K562 (cell line): ENCODE measurements at regions not wholly inside any gene's neighbourhood (a gene's known extent, or its start where the extent isn't known, plus 50 kb on each side); places are given as distances from the start of the nearest gene placed in this dataset.

Source experiments
- ATAC-seq: fragments of 200-7000 bp; cut with Tn5 transposase; 3 replicates; pipeline ENCODE4 v1.9.1; 2020; ENCODE audit warnings: moderate library complexity
- BruUV-seq: library from RNA; stranded (reverse); fragments of 400-500 nt; replicated peaks from 2 replicates; lab custom pipeline; 2021; lab: Mats Ljungman, UMichigan
- CTCF ChIA-PET: fragments of 300-600 bp; formaldehyde crosslinking; extraction: SDS; loops from one replicate; lab custom pipeline; 2021; ENCODE audit warnings: low intra/inter-chr PET ratio; lab: Yijun Ruan, JAX
- POLR2A ChIA-PET: fragments of 300-600, 350-650 bp; sonication (Branson Sonifier 250); formaldehyde crosslinking; extraction: SDS; loops from one replicate; lab custom pipeline; 2021; ENCODE audit warnings: antibody characterized with exemption, inconsistent platforms; lab: Yijun Ruan, JAX
- DNase-seq, 4 experiments: peaks; one replicate each; pipeline versions ENCODE4 v3.0.0 to v3.0.0-alpha.2; 2011 to 2018; ENCODE audit warnings: low spot score in 3 of 4, mixed read lengths in 3 of 4; ENCODE audit errors: extremely low read depth in 1 of 4
- FAIRE-seq: peaks from 2 replicates; lab custom pipeline; 2011; peaks lifted over from hg19 to GRCh38; lab: Jason Lieb, UNC
- H2AFZ ChIP-seq: 2 replicates; pipeline ENCODE4 v1.6.0; 2011; ENCODE audit warnings: low read depth, low read length, control low read depth, inconsistent platforms
- H3K27ac ChIP-seq: fragments of 200-600 bp; 3 replicates; pipeline ENCODE4 v1.8.0; 2011; ENCODE audit warnings: low read depth, mild to moderate bottlenecking, control low read depth, inconsistent platforms, low read length, moderate library complexity, mixed read lengths; ENCODE audit errors: extremely low read depth
- H3K27me3 ChIP-seq, 2 experiments: fragments of 300-600 bp in 1 of 2; 2 replicates in 1 of 2; 3 replicates in 1 of 2; pipeline versions ENCODE4 v1.6.0 to v1.8.0; 2011; ENCODE audit warnings: inconsistent platforms in 2 of 2, low read length in 2 of 2, mild to moderate bottlenecking in 1 of 2, mixed read lengths in 1 of 2, moderate library complexity in 1 of 2; ENCODE audit not compliant: control insufficient read depth in 2 of 2, insufficient read depth in 2 of 2
- H3K36me3 ChIP-seq: fragments of 300-600 bp; 3 replicates; pipeline ENCODE4 v1.8.0; 2011; ENCODE audit warnings: mild to moderate bottlenecking, low read length, inconsistent platforms; ENCODE audit not compliant: control insufficient read depth, insufficient read depth
- H3K4me1 ChIP-seq, 2 experiments: fragments of 200-600 bp in 1 of 2; replicated peaks in 1 of 2; 2 replicates in 1 of 2; 3 replicates in 1 of 2; pipeline versions ENCODE4 v1.5.1 to v1.8.0; 2011; ENCODE audit warnings: inconsistent platforms in 2 of 2, low read length in 2 of 2, mild to moderate bottlenecking in 1 of 2, mixed read lengths in 1 of 2, moderate library complexity in 1 of 2; ENCODE audit not compliant: control insufficient read depth in 2 of 2, insufficient read depth in 2 of 2
- H3K4me2 ChIP-seq: 2 replicates; pipeline ENCODE4 v1.6.1; 2011; ENCODE audit warnings: low read length, control low read depth, inconsistent platforms, mixed read lengths; ENCODE audit not compliant: insufficient read depth
- H3K4me3 ChIP-seq: fragments of 200-600 bp; sonication (generic), shearing (Covaris generic); 2 replicates; pipeline ENCODE4 v1.5.1; 2016; ENCODE audit warnings: control low read depth, inconsistent platforms
- H3K79me2 ChIP-seq: fragments of 200-600 bp; 3 replicates; pipeline ENCODE4 v1.8.0; 2011; ENCODE audit warnings: low read length, inconsistent platforms; ENCODE audit not compliant: control insufficient read depth, insufficient read depth
- H3K9ac ChIP-seq, 2 experiments: 2 replicates each; pipeline versions ENCODE4 v1.6.0 to v1.6.1; 2011; ENCODE audit warnings: low read depth in 2 of 2, low read length in 2 of 2, control low read depth in 1 of 2, inconsistent platforms in 1 of 2, mild to moderate bottlenecking in 1 of 2, mixed read lengths in 1 of 2; ENCODE audit not compliant: insufficient read depth in 1 of 2
- H3K9me1 ChIP-seq: one replicate; pipeline ENCODE4 v1.6.0; 2011; ENCODE audit warnings: inconsistent platforms, mild to moderate bottlenecking, low read length, moderate library complexity; ENCODE audit not compliant: control insufficient read depth, insufficient read depth
- H3K9me3 ChIP-seq: replicated peaks from 2 replicates; pipeline ENCODE4 v1.5.1; 2011; ENCODE audit warnings: low read depth, low read length, inconsistent platforms; ENCODE audit not compliant: control insufficient read depth, insufficient read depth
- H4K20me1 ChIP-seq: replicated peaks from 2 replicates; pipeline ENCODE4 v1.6.1; 2011; ENCODE audit warnings: low read length, inconsistent platforms, mixed read lengths; ENCODE audit not compliant: control insufficient read depth, insufficient read depth
- CBFA2T2 ChIP-seq: fragments of 450-650 bp; conservative IDR thresholded peaks from 2 replicates; pipeline ENCODE4 v1.6.1; 2017; ENCODE audit warnings: mild to moderate bottlenecking
- CREM ChIP-seq: IDR thresholded peaks from 2 replicates; pipeline ENCODE4 v1.6.1; 2014; ENCODE audit warnings: antibody characterized with exemption, low read depth
- EP300 ChIP-seq: IDR thresholded peaks from 2 replicates; pipeline ENCODE4 v1.6.1; 2012; ENCODE audit warnings: low read length, improper control_type of control experiment
- HMG20A ChIP-seq: fragments of 450-650 bp; formaldehyde crosslinking; conservative IDR thresholded peaks from 2 replicates; pipeline ENCODE4 v1.4.0; 2020; ENCODE audit warnings: mild to moderate bottlenecking, mixed read lengths
- POU5F1 ChIP-seq: fragments of 150-350 bp; IDR thresholded peaks from 2 replicates; pipeline ENCODE4 v1.6.1; 2014; ENCODE audit warnings: borderline replicate concordance, low read length, low read depth, mild to moderate bottlenecking; ENCODE audit not compliant: partially characterized antibody
- RCOR1 ChIP-seq, 2 experiments: IDR thresholded peaks; 2 replicates each; pipeline ENCODE4 v1.6.1; 2012; ENCODE audit warnings: low read depth in 2 of 2, low read length in 2 of 2, borderline replicate concordance in 1 of 2, improper control_type of control experiment in 1 of 2
- RUNX1 ChIP-seq: sonication (generic); IDR thresholded peaks from 2 replicates; pipeline ENCODE4 v1.6.1; 2016; ENCODE audit warnings: antibody characterized with exemption, low read depth
- SRSF3 ChIP-seq: fragments of 200-400 bp; formaldehyde crosslinking; IDR thresholded peaks from 2 replicates; pipeline ENCODE4 v1.6.1; 2016; ENCODE audit warnings: mild to moderate bottlenecking, low read length, moderate library complexity; ENCODE audit not compliant: insufficient read depth
- TAF7 ChIP-seq: fragments of 450-650 bp; IDR thresholded peaks from 2 replicates; pipeline ENCODE4 v1.6.1; 2016; ENCODE audit warnings: missing genetic modification characterization, missing compliant biosample characterization
- TCF7 ChIP-seq: sonication (generic); IDR thresholded peaks from 2 replicates; pipeline ENCODE4 v1.6.1; 2016; ENCODE audit warnings: antibody characterized with exemption, borderline replicate concordance
- ZNF146 ChIP-seq: IDR thresholded peaks from one replicate; pipeline ENCODE4 v1.6.1; 2018; ENCODE audit warnings: missing compliant biosample characterization; ENCODE audit not compliant: unreplicated experiment
- ZNF197 ChIP-seq: fragments of 200-800 bp; sonication (Bioruptor generic); IDR thresholded peaks from 2 replicates; pipeline ENCODE4 v1.6.1; 2016; ENCODE audit warnings: low read depth, missing genetic modification characterization, missing compliant biosample characterization
- ZNF830 ChIP-seq: fragments of 250-450 bp; sonication (Bioruptor Pico); IDR thresholded peaks from 2 replicates; pipeline ENCODE4 v1.5.0; 2021; ENCODE audit warnings: mild to moderate bottlenecking
- WGBS: fragments of 100-300 bp; shearing (Covaris generic); methylation state at CpG from one replicate; pipeline ENCODE4 v1.1.6; 2016; ENCODE audit warnings: low coverage, mixed read lengths; ENCODE audit not compliant: insufficient coverage; ENCODE audit errors: missing lambda C conversion rate; 5-methylcytosine and 5-hydroxymethylcytosine counted together
- in situ Hi-C: fragments of 300-500 bp; cut with MboI; formaldehyde crosslinking; loops from 4 replicates; pipeline ENCODE4 v1.15.0; 2018; ENCODE audit warnings: inconsistent platforms, mixed read lengths
- intact Hi-C: fragments of 100-400 bp; cut with micrococcal nuclease; formaldehyde crosslinking; loops from 2 replicates; pipeline ENCODE4 v1.14.2; 2022
- TF ChIP-seq, protein P1 (sequence below), 2 experiments: fragments of 450-650 bp; IDR thresholded peaks; 2 replicates each; pipeline ENCODE4 v1.6.1; 2016

DNA sequence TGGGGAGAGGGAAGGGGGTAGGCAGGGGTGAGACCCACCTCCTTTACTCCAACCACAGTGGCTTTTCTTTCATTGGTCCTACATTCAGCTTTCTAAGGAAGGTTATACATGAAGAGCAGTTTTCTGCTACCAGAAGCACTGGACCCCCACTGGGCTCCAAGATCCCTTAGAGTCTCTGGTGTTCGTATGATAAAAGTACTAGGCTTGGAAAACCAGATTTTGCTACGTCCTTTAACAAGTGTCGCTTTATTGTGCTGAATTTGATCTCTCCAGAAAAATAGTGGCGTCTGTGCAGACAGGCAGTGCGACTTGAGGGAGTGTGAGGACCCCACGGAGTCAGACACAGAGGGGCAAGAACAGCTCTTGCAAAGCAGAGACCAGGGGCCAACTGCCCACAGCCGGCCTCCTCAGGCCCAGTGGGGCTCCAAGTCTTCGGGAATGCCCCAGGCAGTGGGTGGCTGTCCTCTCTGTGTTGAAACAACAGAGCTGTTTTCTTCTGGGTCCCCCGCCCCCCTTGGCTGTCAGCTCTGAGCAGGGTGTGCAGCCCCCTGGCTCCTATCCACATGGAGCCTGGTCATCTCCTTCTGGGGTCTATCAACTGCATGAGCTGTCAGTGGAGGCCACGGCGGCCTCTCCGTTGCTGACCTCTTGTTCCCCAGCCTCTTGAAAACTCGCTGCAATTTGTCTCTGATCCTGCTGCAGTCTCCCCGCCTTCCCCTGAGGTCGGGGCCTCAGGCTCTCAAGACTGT lies 333.2 kb downstream of the RPS24 start:
- H3K4me1 ChIP-seq, result no peaks in the 10 kb centered on the region
- ATAC-seq (no peak), FAIRE-seq (no peak), DNase-seq (no peak)
- no peak overlapping the region for H3K9ac ChIP-seq
- H3K79me2 ChIP-seq, result no peaks in the 10 kb centered on the region
- ChIA-PET POLR2A (interaction anchor here (0.6 to 1.3 kb wide), 4 partner anchors 10 to 1054 kb away, joined by 3 to 6 read pairs (median 3); no protein-coding TSS in a partner anchor), CTCF (no interaction called here)
- no peaks in the 10 kb centered on the region for H3K36me3 ChIP-seq
- no peak overlapping the region for H3K4me2 ChIP-seq
- in situ Hi-C loops, result no loop called here
- H3K27ac ChIP-seq, result no peak overlapping the region
- no peak overlapping the region for H2AFZ ChIP-seq
- H3K9me1 ChIP-seq, result no peaks in the 10 kb centered on the region
- intact Hi-C loops, result no loop called here
- BruUV-seq, result no TSS peak
- no peak overlapping the region for H3K4me3 ChIP-seq
- WGBS, result under 1% methylated on average over 15 of the region's 15 CpGs
- H3K27me3 ChIP-seq, result peaks cover 24 to 62% of the 10 kb centered on the region in 2 experiments
- peaks cover 10% of the 10 kb centered on the region for H4K20me1 ChIP-seq
- H3K9me3 ChIP-seq, result no peaks in the 10 kb centered on the region
- TF ChIP-seq CBFA2T2 (no peak), RUNX1 (no peak), HMG20A (no peak), ZNF146 (no peak), SRSF3 (no peak), RCOR1 (IDR thresholded peaks at IDR 0.05; ENCODE audit: borderline replicate concordance in 1 of 2, low read depth in 2 of 2, low read length in 2 of 2) (no peak), POU5F1 (no peak), TAF7 (tag) (no peak), EP300 (no peak), ZNF830 (CRISPR knock-in tag) (no peak), CREM (no peak), TCF7 (no peak), ZNF197 (CRISPR knock-in tag) (no peak)
- TF ChIP-seq, protein P1, sequence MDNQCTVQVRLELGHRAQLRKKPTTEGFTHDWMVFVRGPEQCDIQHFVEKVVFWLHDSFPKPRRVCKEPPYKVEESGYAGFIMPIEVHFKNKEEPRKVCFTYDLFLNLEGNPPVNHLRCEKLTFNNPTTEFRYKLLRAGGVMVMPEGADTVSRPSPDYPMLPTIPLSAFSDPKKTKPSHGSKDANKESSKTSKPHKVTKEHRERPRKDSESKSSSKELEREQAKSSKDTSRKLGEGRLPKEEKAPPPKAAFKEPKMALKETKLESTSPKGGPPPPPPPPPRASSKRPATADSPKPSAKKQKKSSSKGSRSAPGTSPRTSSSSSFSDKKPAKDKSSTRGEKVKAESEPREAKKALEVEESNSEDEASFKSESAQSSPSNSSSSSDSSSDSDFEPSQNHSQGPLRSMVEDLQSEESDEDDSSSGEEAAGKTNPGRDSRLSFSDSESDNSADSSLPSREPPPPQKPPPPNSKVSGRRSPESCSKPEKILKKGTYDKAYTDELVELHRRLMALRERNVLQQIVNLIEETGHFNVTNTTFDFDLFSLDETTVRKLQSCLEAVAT (IDR thresholded peaks at IDR 0.05), result no peak
